ENCODE measurements at regions not wholly inside any gene's neighbourhood (a gene's known extent, or its start where the extent isn't known, plus 50 kb on each side); places are given as distances from the start of the nearest gene placed in this dataset.
"Not testable (repeated sequence)": the region's sequence is repeated elsewhere in the genome, so short reads cannot be mapped to it uniquely, and the experiment has no call there.

GRCh38 chr1:79204779-79205479 is 198.4 kb upstream of the ADGRL4 start:
- no peak for DNase-seq
- intact Hi-C loops (cut with DNase I), result no loop called here

GRCh38 chr1:79198832-79199231 is 192.3 kb upstream of the ADGRL4 start:
- DNase-seq, result no peak
- intact Hi-C loops (cut with DNase I), result no loop called here

GRCh38 chr1:79197421-79197820 is 190.9 kb upstream of the ADGRL4 start:
- intact Hi-C loops (cut with DNase I), result no loop called here
- DNase-seq, result no peak

- DNase-seq, result no peak
- intact Hi-C loops (cut with DNase I), result no loop called here
Observed at GRCh38 chr1:79196211-79196610, 189.7 kb upstream of the ADGRL4 start.

- DNase-seq, result no peak
- intact Hi-C loops (cut with DNase I), result no loop called here
Observed at GRCh38 chr1:79193211-79194079, 186.9 kb upstream of the ADGRL4 start.

GRCh38 chr1:79190074-79190473 is 183.5 kb upstream of the ADGRL4 start:
- DNase-seq, result no peak
- intact Hi-C loops (cut with DNase I), result no loop called here

GRCh38 chr1:79188337-79188736 is 181.8 kb upstream of the ADGRL4 start:
- DNase-seq, result no peak
- intact Hi-C loops (cut with DNase I), result no loop called here

- no peak for DNase-seq
- intact Hi-C loops (cut with DNase I), result no loop called here
Observed at GRCh38 chr1:79186260-79186659, 179.7 kb upstream of the ADGRL4 start.

GRCh38 chr1:79177844-79178243 is 171.3 kb upstream of the ADGRL4 start:
- intact Hi-C loops (cut with DNase I), result no loop called here
- DNase-seq, result no peak

GRCh38 chr1:79161077-79161476 is 154.5 kb upstream of the ADGRL4 start:
- intact Hi-C loops (cut with DNase I), result no loop called here

GRCh38 chr1:79155991-79156390 is 149.5 kb upstream of the ADGRL4 start:
- intact Hi-C loops (cut with DNase I), result no loop called here

More at GRCh38 chr1:79161077-79161476, 154.5 kb upstream of the ADGRL4 start:
- DNase-seq, result no peak

GRCh38 chr1:79151006-79151796 is 144.7 kb upstream of the ADGRL4 start:
- no peak for DNase-seq
- intact Hi-C loops (cut with DNase I), result no loop called here

More at GRCh38 chr1:79155991-79156390, 149.5 kb upstream of the ADGRL4 start:
- no peak for DNase-seq

- no peak for DNase-seq
- intact Hi-C loops (cut with DNase I), result no loop called here
Observed at GRCh38 chr1:79150576-79150975, 144.0 kb upstream of the ADGRL4 start.

- DNase-seq; intact Hi-C loops (cut with DNase I): not testable (repeated sequence)
Observed at GRCh38 chr1:79138227-79138626, 131.7 kb upstream of the ADGRL4 start.

- DNase-seq, result no peak
- intact Hi-C loops (cut with DNase I), result no loop called here
Observed at GRCh38 chr1:79133774-79134364, 127.3 kb upstream of the ADGRL4 start.

- no peak for DNase-seq
- intact Hi-C loops (cut with DNase I), result no loop called here
Observed at GRCh38 chr1:79131626-79132025, 125.1 kb upstream of the ADGRL4 start.

- intact Hi-C loops (cut with DNase I), result no loop called here
- DNase-seq, result no peak
Observed at GRCh38 chr1:79129914-79130313, 123.4 kb upstream of the ADGRL4 start.

- no peak for DNase-seq
- intact Hi-C loops (cut with DNase I), result no loop called here
Observed at GRCh38 chr1:79128722-79129121, 122.2 kb upstream of the ADGRL4 start.

GRCh38 chr1:79124756-79125155 is 118.2 kb upstream of the ADGRL4 start:
- intact Hi-C loops (cut with DNase I), result no loop called here

More at GRCh38 chr1:79124756-79125155, 118.2 kb upstream of the ADGRL4 start:
- no peak for DNase-seq
